ENCODE measurements at regions not wholly inside any gene's neighbourhood (a gene's known extent, or its start where the extent isn't known, plus 50 kb on each side); places are given as distances from the start of the nearest gene placed in this dataset.

DNA sequence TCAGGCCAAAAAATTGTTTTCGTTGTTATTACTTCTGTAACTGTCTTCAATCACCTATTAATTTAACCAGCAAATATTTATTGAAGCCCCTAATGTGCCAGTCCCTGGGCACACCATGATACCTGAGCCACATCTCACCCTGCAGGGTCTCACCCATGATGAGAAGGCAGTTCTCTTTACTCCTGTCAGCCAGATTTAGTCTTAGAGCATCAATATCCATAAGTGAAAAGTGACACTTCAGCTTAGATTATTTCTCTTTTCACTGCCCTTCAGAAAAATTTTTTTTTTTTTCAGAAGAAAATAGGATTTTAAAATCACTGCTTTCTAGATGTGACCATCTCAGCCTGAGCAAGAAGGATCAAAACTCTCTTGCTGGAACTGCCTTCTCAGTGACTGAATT, 258.6 kb upstream of the NFE2L3 start:
- TF ChIP-seq, protein P1, sequence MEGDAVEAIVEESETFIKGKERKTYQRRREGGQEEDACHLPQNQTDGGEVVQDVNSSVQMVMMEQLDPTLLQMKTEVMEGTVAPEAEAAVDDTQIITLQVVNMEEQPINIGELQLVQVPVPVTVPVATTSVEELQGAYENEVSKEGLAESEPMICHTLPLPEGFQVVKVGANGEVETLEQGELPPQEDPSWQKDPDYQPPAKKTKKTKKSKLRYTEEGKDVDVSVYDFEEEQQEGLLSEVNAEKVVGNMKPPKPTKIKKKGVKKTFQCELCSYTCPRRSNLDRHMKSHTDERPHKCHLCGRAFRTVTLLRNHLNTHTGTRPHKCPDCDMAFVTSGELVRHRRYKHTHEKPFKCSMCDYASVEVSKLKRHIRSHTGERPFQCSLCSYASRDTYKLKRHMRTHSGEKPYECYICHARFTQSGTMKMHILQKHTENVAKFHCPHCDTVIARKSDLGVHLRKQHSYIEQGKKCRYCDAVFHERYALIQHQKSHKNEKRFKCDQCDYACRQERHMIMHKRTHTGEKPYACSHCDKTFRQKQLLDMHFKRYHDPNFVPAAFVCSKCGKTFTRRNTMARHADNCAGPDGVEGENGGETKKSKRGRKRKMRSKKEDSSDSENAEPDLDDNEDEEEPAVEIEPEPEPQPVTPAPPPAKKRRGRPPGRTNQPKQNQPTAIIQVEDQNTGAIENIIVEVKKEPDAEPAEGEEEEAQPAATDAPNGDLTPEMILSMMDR (IDR thresholded peaks at IDR 0.05) = no peak
- no peak for TF ChIP-seq EZH2 (IDR thresholded peaks at IDR 0.05; ENCODE audit: borderline replicate concordance, insufficient read depth, low read depth, low read length, poor library complexity, severe bottlenecking)
